Lower leg skin (tissue), 3 donors: ENCODE measurements at regions not wholly inside any gene's neighbourhood (a gene's known extent, or its start where the extent isn't known, plus 50 kb on each side); places are given as distances from the start of the nearest gene placed in this dataset.

Source experiments
- CTCF ChIP-seq, 3 donors: fragments of 450-650 bp; IDR thresholded peaks; one replicate each; pipeline ENCODE4 v1.5.1; 2016; ENCODE audit warnings: antibody characterized with exemption in 3 of 3, mild to moderate bottlenecking in 3 of 3, moderate library complexity in 2 of 3
- POLR2A ChIP-seq, 2 donors: fragments of 450-650 bp; IDR thresholded peaks; one replicate each; pipeline ENCODE4 v1.6.1; 2016 to 2017; ENCODE audit warnings: antibody characterized with exemption in 2 of 2, mild to moderate bottlenecking in 1 of 2, moderate library complexity in 1 of 2

GRCh38 chr2:105691947-105692390 lies 52.7 kb upstream of the NCK2 start:
- TF ChIP-seq CTCF (IDR thresholded peaks at IDR 0.05) (no peak), POLR2A (IDR thresholded peaks at IDR 0.05) (no peak)
